MCF 10A (cell line): ENCODE measurements at regions not wholly inside any gene's neighbourhood (a gene's known extent, or its start where the extent isn't known, plus 50 kb on each side); places are given as distances from the start of the nearest gene placed in this dataset.

ENCODE experiments used
- BruUV-seq: library from RNA; stranded (reverse); fragments of 400-500 nt; replicated peaks from 2 replicates; lab custom pipeline; 2021; lab: Mats Ljungman, UMichigan
- CTCF ChIA-PET: fragments of 300-600 bp; sonication (Branson Sonifier 250); formaldehyde crosslinking; extraction: SDS; loops from one replicate; lab custom pipeline; 2021; ENCODE audit warnings: antibody characterized with exemption, inconsistent platforms; lab: Yijun Ruan, JAX
- POLR2A ChIA-PET: fragments of 300-600, 350-650 bp; sonication (Branson Sonifier 250); formaldehyde crosslinking; extraction: SDS; loops from one replicate; lab custom pipeline; 2020; ENCODE audit warnings: antibody characterized with exemption, inconsistent platforms; lab: Yijun Ruan, JAX
- DNase-seq: peaks from one replicate; pipeline ENCODE4 v3.0.0-alpha.2; 2018; ENCODE audit not compliant: unreplicated experiment
- H3K27ac Mint-ChIP-seq: one replicate; pipeline ENCODE4 v1.8.0; 2022; ENCODE audit warnings: mild to moderate bottlenecking, low read depth, mixed read lengths; ENCODE audit not compliant: unreplicated experiment
- H3K27me3 Mint-ChIP-seq: one replicate; pipeline ENCODE4 v1.8.0; 2022; ENCODE audit warnings: mixed read lengths; ENCODE audit not compliant: insufficient read depth, unreplicated experiment
- H3K36me3 Mint-ChIP-seq: one replicate; pipeline ENCODE4 v1.8.0; 2022; ENCODE audit warnings: mild to moderate bottlenecking, moderate library complexity, mixed read lengths; ENCODE audit not compliant: insufficient read depth, unreplicated experiment
- H3K4me1 Mint-ChIP-seq: one replicate; pipeline ENCODE4 v1.8.0; 2022; ENCODE audit warnings: mixed read lengths; ENCODE audit not compliant: insufficient read depth, unreplicated experiment
- H3K4me3 Mint-ChIP-seq: one replicate; pipeline ENCODE4 v1.8.0; 2022; ENCODE audit warnings: mild to moderate bottlenecking, moderate library complexity, mixed read lengths; ENCODE audit not compliant: unreplicated experiment
- H3K9me3 Mint-ChIP-seq: one replicate; pipeline ENCODE4 v1.8.0; 2022; ENCODE audit warnings: mixed read lengths; ENCODE audit not compliant: unreplicated experiment
- CTCF ChIP-seq: fragments of 200-600 bp; IDR thresholded peaks from one replicate; pipeline ENCODE4 v1.8.0; 2022; ENCODE audit warnings: antibody characterized with exemption, mild to moderate bottlenecking; ENCODE audit not compliant: unreplicated experiment
- intact Hi-C: fragments of 100-400 bp; cut with micrococcal nuclease; formaldehyde crosslinking; loops from 2 replicates; pipeline ENCODE4 v1.14.1; 2022

DNA sequence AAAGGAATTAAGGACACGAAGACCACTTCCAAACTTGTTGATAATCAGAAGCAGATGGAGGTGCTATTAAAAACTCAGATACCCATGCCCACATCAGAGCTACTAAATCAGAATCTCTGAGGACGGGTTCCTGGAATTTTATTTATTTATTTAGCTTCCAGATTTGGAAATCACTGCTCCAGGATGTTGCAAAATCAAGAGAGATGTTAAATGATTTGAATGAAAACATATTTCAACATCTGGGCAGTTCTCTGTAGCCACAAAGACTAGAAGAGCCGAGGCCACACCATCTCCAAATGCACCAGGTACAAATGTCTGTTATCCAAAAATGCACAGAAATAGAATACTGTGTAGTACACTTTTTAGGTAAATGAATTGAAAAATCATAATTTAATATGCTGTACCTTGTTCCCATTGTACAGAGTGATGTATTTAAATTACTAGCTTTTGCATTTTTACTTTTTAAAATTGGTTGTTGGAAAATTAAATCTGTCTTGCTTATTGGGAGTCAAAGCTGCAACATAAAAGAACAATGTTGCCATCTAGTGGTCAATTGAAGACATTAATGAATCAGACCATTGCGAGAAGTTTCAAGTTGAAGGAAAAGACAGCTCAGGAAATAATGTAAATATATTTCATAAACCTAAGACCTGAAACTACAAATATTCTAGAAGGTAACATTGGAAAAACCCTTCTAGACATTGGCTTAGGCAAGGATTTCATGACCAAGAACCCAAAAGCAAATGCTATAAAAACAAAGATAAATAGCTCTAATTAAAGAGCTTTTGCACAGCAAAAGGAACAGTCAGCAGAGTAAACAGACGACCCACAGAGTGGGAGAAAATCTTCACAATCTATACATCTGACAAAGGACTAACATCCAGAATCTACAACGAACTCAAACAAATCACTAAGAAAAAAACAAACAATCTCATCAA lies 151.3 kb upstream of the TTC29 start:
- Mint-ChIP-seq H3K27ac (peak overlapping the region; percentile 80), H3K4me1 (peaks cover 24% of the 10 kb centered on the region), H3K4me3 (peak overlapping the region; percentile 12)

DNA sequence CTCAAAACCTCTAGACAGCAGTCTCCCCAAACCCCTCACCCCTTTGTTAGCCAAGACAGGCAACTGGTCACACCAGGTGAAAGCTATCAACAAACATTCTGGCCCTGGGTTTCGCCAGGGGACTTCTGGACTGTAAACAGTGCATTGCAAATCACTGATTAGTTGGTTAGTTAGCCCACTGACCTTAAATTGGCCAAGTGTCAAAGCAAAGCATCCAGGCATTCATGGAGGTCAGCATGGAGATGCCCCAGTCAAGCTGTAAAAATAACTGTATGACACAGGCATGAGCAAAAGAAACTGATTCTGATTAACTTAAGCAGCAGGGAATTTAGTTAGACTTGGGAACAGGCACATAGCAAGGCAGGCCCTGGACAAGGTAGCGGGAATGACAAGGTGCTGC lies 156.0 kb upstream of the TTC29 start:
- no peaks in the 10 kb centered on the region for H3K27me3 Mint-ChIP-seq
- H3K36me3 Mint-ChIP-seq = no peaks in the 10 kb centered on the region
- POLR2A ChIA-PET = interaction anchor here (1.3 kb wide), 1 partner anchor 487 kb away, joined by 3 read pairs; no protein-coding TSS in a partner anchor
- H3K9me3 Mint-ChIP-seq = no peaks in the 10 kb centered on the region
- CTCF ChIA-PET = interaction anchor here (1.2 to 8.3 kb wide), 3 partner anchors 59 to 593 kb away, joined by 3 to 285 read pairs (median 10); no protein-coding TSS in a partner anchor
- DNase-seq = no peak
- BruUV-seq = no TSS peak
- H3K27ac Mint-ChIP-seq = peak overlapping the region; percentile 41
- H3K4me3 Mint-ChIP-seq = no peak overlapping the region
- TF ChIP-seq CTCF = no peak
- intact Hi-C loops = loop anchor here (2.0 kb wide), 1 partner anchor 489 kb away; no protein-coding TSS in a partner anchor
- H3K4me1 Mint-ChIP-seq = peaks cover 27% of the 10 kb centered on the region

More for the DNA sequence above, 151.3 kb upstream of the TTC29 start:
- ChIA-PET CTCF (interaction anchor here (0.6 to 8.3 kb wide), 40 partner anchors 9 to 940 kb away, joined by 3 to 285 read pairs (median 4); no protein-coding TSS in a partner anchor), POLR2A (interaction anchor here (0.6 to 2.9 kb wide), 14 partner anchors 13 to 1866 kb away, joined by 3 to 34 read pairs (median 4); no protein-coding TSS in a partner anchor)
- no peaks in the 10 kb centered on the region for H3K9me3 Mint-ChIP-seq
- H3K27me3 Mint-ChIP-seq = no peaks in the 10 kb centered on the region
- no TSS peak for BruUV-seq
- peak; percentile 50 for TF ChIP-seq CTCF
- H3K36me3 Mint-ChIP-seq = no peaks in the 10 kb centered on the region
- peak; percentile 84 for DNase-seq
- intact Hi-C loops = loop anchor here (1.0 to 10.0 kb wide), 6 partner anchors 78 to 1482 kb away; partner anchors contain the start of genes MMAA and SLC10A7

- DNase-seq = no peak
- no peak overlapping the region for H3K4me3 Mint-ChIP-seq
- ChIA-PET CTCF (interaction anchor here (1.1 to 8.3 kb wide), 3 partner anchors 59 to 487 kb away, joined by 3 to 285 read pairs (median 10); no protein-coding TSS in a partner anchor), POLR2A (interaction anchor here (0.6 to 1.3 kb wide), 4 partner anchors 486 to 1167 kb away, joined by 3 read pairs; no protein-coding TSS in a partner anchor)
- no peaks in the 10 kb centered on the region for H3K9me3 Mint-ChIP-seq
- intact Hi-C loops = loop anchor here (2.0 kb wide), 1 partner anchor 488 kb away; no protein-coding TSS in a partner anchor
- H3K27me3 Mint-ChIP-seq = no peaks in the 10 kb centered on the region
- H3K27ac Mint-ChIP-seq = peak overlapping the region; percentile 97
- TF ChIP-seq CTCF = no peak
- peaks cover 20% of the 10 kb centered on the region for H3K4me1 Mint-ChIP-seq
- H3K36me3 Mint-ChIP-seq = no peaks in the 10 kb centered on the region
- BruUV-seq = no TSS peak
Measured at GRCh38 chr4:147102596-147102995, 156.9 kb upstream of the TTC29 start.
